HG03354 (cell line): ENCODE measurements at regions not wholly inside any gene's neighbourhood (a gene's known extent, or its start where the extent isn't known, plus 50 kb on each side); places are given as distances from the start of the nearest gene placed in this dataset.
"Not testable (repeated sequence)": the region's sequence is repeated elsewhere in the genome, so short reads cannot be mapped to it uniquely, and the experiment has no call there.

Experiments used
- ATAC-seq: cut with Tn5 transposase; IDR thresholded peaks from one replicate; pipeline ENCODE4 v1.9.1; 2021; ENCODE audit warnings: mild to moderate bottlenecking; ENCODE audit not compliant: unreplicated experiment, poor library complexity, severe bottlenecking

- ATAC-seq, result no peak
Measured at GRCh38 chr17:34076743-34077631, 178.1 kb upstream of the CCL2 start.

- ATAC-seq, result no peak
Measured at GRCh38 chr17:34081269-34081668, 173.8 kb upstream of the CCL2 start.

- no peak for ATAC-seq
Measured at GRCh38 chr17:34082404-34082803, 172.7 kb upstream of the CCL2 start.

- ATAC-seq, result not testable (repeated sequence)
Measured at GRCh38 chr17:34089042-34089441, 166.0 kb upstream of the CCL2 start.

GRCh38 chr17:34090593-34090992 lies 164.5 kb upstream of the CCL2 start:
- no peak for ATAC-seq

- ATAC-seq, result no peak
Measured at GRCh38 chr17:34091975-34092374, 163.1 kb upstream of the CCL2 start.

- ATAC-seq, result no peak
Measured at GRCh38 chr17:34095106-34095505, 160.0 kb upstream of the CCL2 start.

GRCh38 chr17:34098699-34099098 lies 156.4 kb upstream of the CCL2 start:
- no peak for ATAC-seq

- no peak for ATAC-seq
Measured at GRCh38 chr17:34099859-34100515, 155.1 kb upstream of the CCL2 start.

GRCh38 chr17:34107019-34107418 lies 148.1 kb upstream of the CCL2 start:
- ATAC-seq, result no peak

GRCh38 chr17:34110315-34110714 lies 144.8 kb upstream of the CCL2 start:
- ATAC-seq, result no peak

- no peak for ATAC-seq
Measured at GRCh38 chr17:34113089-34113488, 142.0 kb upstream of the CCL2 start.

- no peak for ATAC-seq
Measured at GRCh38 chr17:34114174-34114573, 140.9 kb upstream of the CCL2 start.

- no peak for ATAC-seq
Measured at GRCh38 chr17:34116306-34116705, 138.8 kb upstream of the CCL2 start.

GRCh38 chr17:34117332-34117731 lies 137.8 kb upstream of the CCL2 start:
- ATAC-seq, result no peak

GRCh38 chr17:34117811-34118210 lies 137.3 kb upstream of the CCL2 start:
- no peak for ATAC-seq

- ATAC-seq, result no peak
Measured at GRCh38 chr17:34118564-34118963, 136.5 kb upstream of the CCL2 start.

- ATAC-seq, result no peak
Measured at GRCh38 chr17:34121311-34121710, 133.8 kb upstream of the CCL2 start.

- no peak for ATAC-seq
Measured at GRCh38 chr17:34122515-34122914, 132.6 kb upstream of the CCL2 start.

- no peak for ATAC-seq
Measured at GRCh38 chr17:34125010-34125409, 130.1 kb upstream of the CCL2 start.

GRCh38 chr17:34125921-34126320 lies 129.2 kb upstream of the CCL2 start:
- ATAC-seq, result no peak
